ENCODE measurements at regions not wholly inside any gene's neighbourhood (a gene's known extent, or its start where the extent isn't known, plus 50 kb on each side); places are given as distances from the start of the nearest gene placed in this dataset.

DNA sequence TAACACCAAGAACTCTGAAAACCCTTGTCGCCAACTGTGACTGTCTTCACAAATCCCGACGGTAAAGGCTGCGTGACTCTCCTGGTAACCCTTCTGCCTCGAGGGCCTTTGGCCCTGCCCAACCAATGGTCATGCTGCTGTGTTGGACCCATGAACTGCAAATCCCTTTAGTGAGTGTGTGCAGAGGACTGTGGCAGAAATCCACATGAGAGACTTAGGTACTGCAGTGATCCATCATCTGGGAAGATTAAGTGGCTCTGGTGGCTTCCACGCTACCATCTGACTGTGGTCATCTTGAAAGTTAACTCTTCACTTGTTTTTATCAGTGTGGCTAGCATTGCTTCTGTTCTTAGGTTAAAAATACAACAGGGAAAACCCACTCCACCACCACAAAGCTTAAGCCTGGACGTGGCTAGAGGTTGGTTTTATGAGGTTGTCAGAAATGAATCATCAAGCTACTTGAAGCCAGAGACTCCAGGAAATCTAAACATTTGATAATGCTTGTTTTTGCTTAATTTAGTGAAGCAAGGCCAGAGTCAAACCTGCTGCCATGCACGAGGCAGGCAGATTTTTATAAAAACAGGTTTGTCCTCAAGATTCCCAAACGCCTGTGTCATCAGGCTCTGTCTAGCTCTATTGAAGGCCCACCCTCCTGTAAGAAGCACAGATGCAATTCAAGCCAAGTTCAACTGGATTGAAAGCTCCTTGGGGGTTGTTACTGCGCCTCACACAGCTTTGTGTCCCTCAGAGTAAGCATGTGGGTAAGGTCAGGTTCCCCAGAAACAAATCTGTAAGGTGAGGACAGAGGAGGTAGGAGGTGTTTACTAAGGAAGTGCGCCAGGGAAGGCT is 52.7 kb upstream of the ERCC6L2 start:
- TF ChIP-seq, protein P1, sequence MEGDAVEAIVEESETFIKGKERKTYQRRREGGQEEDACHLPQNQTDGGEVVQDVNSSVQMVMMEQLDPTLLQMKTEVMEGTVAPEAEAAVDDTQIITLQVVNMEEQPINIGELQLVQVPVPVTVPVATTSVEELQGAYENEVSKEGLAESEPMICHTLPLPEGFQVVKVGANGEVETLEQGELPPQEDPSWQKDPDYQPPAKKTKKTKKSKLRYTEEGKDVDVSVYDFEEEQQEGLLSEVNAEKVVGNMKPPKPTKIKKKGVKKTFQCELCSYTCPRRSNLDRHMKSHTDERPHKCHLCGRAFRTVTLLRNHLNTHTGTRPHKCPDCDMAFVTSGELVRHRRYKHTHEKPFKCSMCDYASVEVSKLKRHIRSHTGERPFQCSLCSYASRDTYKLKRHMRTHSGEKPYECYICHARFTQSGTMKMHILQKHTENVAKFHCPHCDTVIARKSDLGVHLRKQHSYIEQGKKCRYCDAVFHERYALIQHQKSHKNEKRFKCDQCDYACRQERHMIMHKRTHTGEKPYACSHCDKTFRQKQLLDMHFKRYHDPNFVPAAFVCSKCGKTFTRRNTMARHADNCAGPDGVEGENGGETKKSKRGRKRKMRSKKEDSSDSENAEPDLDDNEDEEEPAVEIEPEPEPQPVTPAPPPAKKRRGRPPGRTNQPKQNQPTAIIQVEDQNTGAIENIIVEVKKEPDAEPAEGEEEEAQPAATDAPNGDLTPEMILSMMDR (conservative IDR thresholded peaks at IDR 0.05; ENCODE audit: low read length) = no peak
- no peak for TF ChIP-seq EZH2phosphoT487 (IDR thresholded peaks at IDR 0.05; ENCODE audit: borderline replicate concordance)
